ENCODE measurements at regions not wholly inside any gene's neighbourhood (a gene's known extent, or its start where the extent isn't known, plus 50 kb on each side); places are given as distances from the start of the nearest gene placed in this dataset.
"Not testable (repeated sequence)": the region's sequence is repeated elsewhere in the genome, so short reads cannot be mapped to it uniquely, and the experiment has no call there.

GRCh38 chr2:200199576-200200263 lies 106.8 kb upstream of the SPATS2L start:
- DNase-seq (ENCODE audit: low read depth): no peak
- no peaks in the 10 kb centered on the region for H3K4me1 ChIP-seq (ENCODE audit: control insufficient read depth, insufficient read depth, low read length)
- H3K9me3 ChIP-seq (ENCODE audit: control insufficient read depth, low read length): no peaks in the 10 kb centered on the region
- no peak overlapping the region for H3K4me3 ChIP-seq (ENCODE audit: low read length)
- H3K36me3 ChIP-seq (ENCODE audit: control insufficient read depth, insufficient read depth, low read length, severe bottlenecking): no peaks in the 10 kb centered on the region
- H3K27me3 ChIP-seq (replicated peaks; ENCODE audit: control insufficient read depth, insufficient read depth, low read length): peaks cover 4% of the 10 kb centered on the region
- H3K9ac ChIP-seq (ENCODE audit: low read length): no peak overlapping the region

GRCh38 chr2:200201839-200202238 lies 104.7 kb upstream of the SPATS2L start:
- H3K36me3 ChIP-seq (ENCODE audit: control insufficient read depth, insufficient read depth, low read length, severe bottlenecking); H3K27me3 ChIP-seq (replicated peaks; ENCODE audit: control insufficient read depth, insufficient read depth, low read length); H3K4me1 ChIP-seq (ENCODE audit: control insufficient read depth, insufficient read depth, low read length); H3K4me3 ChIP-seq (ENCODE audit: low read length); DNase-seq (ENCODE audit: low read depth); H3K9me3 ChIP-seq (ENCODE audit: control insufficient read depth, low read length); H3K9ac ChIP-seq (ENCODE audit: low read length): not testable (repeated sequence)

GRCh38 chr2:200203381-200203827 lies 103.1 kb upstream of the SPATS2L start:
- Histone ChIP-seq H3K9me3 (ENCODE audit: control insufficient read depth, low read length) (no peaks in the 10 kb centered on the region), H3K36me3 (ENCODE audit: control insufficient read depth, insufficient read depth, low read length, severe bottlenecking) (no peaks in the 10 kb centered on the region), H3K4me1 (ENCODE audit: control insufficient read depth, insufficient read depth, low read length) (no peaks in the 10 kb centered on the region), H3K4me3 (ENCODE audit: low read length) (no peak overlapping the region), H3K9ac (ENCODE audit: low read length) (no peak overlapping the region), H3K27me3 (replicated peaks; ENCODE audit: control insufficient read depth, insufficient read depth, low read length) (no peaks in the 10 kb centered on the region)
- no peak for DNase-seq (ENCODE audit: low read depth)

- no peaks in the 10 kb centered on the region for H3K9me3 ChIP-seq (ENCODE audit: control insufficient read depth, low read length)
- H3K4me3 ChIP-seq (ENCODE audit: low read length): no peak overlapping the region
- no peak for DNase-seq (ENCODE audit: low read depth)
- H3K9ac ChIP-seq (ENCODE audit: low read length): no peak overlapping the region
- H3K4me1 ChIP-seq (ENCODE audit: control insufficient read depth, insufficient read depth, low read length): no peaks in the 10 kb centered on the region
- no peaks in the 10 kb centered on the region for H3K36me3 ChIP-seq (ENCODE audit: control insufficient read depth, insufficient read depth, low read length, severe bottlenecking)
- no peaks in the 10 kb centered on the region for H3K27me3 ChIP-seq (replicated peaks; ENCODE audit: control insufficient read depth, insufficient read depth, low read length)
These were observed 98.5 kb upstream of the SPATS2L start for GRCh38 chr2:200208041-200208440.

GRCh38 chr2:200209030-200209429 lies 97.5 kb upstream of the SPATS2L start:
- Histone ChIP-seq H3K27me3 (replicated peaks; ENCODE audit: control insufficient read depth, insufficient read depth, low read length) (no peaks in the 10 kb centered on the region), H3K36me3 (ENCODE audit: control insufficient read depth, insufficient read depth, low read length, severe bottlenecking) (no peaks in the 10 kb centered on the region), H3K9ac (ENCODE audit: low read length) (no peak overlapping the region), H3K9me3 (ENCODE audit: control insufficient read depth, low read length) (no peaks in the 10 kb centered on the region), H3K4me1 (ENCODE audit: control insufficient read depth, insufficient read depth, low read length) (no peaks in the 10 kb centered on the region), H3K4me3 (ENCODE audit: low read length) (no peak overlapping the region)
- DNase-seq (ENCODE audit: low read depth): no peak

- DNase-seq (ENCODE audit: low read depth): no peak
- H3K4me3 ChIP-seq (ENCODE audit: low read length): no peak overlapping the region
- H3K4me1 ChIP-seq (ENCODE audit: control insufficient read depth, insufficient read depth, low read length): no peaks in the 10 kb centered on the region
These were observed 94.8 kb upstream of the SPATS2L start for GRCh38 chr2:200211643-200212042.

GRCh38 chr2:200212862-200213425 lies 93.5 kb upstream of the SPATS2L start:
- DNase-seq (ENCODE audit: low read depth): no peak
- H3K4me1 ChIP-seq (ENCODE audit: control insufficient read depth, insufficient read depth, low read length): no peaks in the 10 kb centered on the region

More at GRCh38 chr2:200211643-200212042, 94.8 kb upstream of the SPATS2L start:
- Histone ChIP-seq H3K9ac (ENCODE audit: low read length) (no peak overlapping the region), H3K27me3 (replicated peaks; ENCODE audit: control insufficient read depth, insufficient read depth, low read length) (no peaks in the 10 kb centered on the region), H3K36me3 (ENCODE audit: control insufficient read depth, insufficient read depth, low read length, severe bottlenecking) (no peaks in the 10 kb centered on the region), H3K9me3 (ENCODE audit: control insufficient read depth, low read length) (no peaks in the 10 kb centered on the region)

GRCh38 chr2:200216310-200216709 lies 90.2 kb upstream of the SPATS2L start:
- Histone ChIP-seq H3K27me3 (replicated peaks; ENCODE audit: control insufficient read depth, insufficient read depth, low read length) (no peaks in the 10 kb centered on the region), H3K4me3 (ENCODE audit: low read length) (no peak overlapping the region)
- no peak for DNase-seq (ENCODE audit: low read depth)

More at GRCh38 chr2:200212862-200213425, 93.5 kb upstream of the SPATS2L start:
- H3K4me3 ChIP-seq (ENCODE audit: low read length): no peak overlapping the region
- H3K9ac ChIP-seq (ENCODE audit: low read length): no peak overlapping the region
- no peaks in the 10 kb centered on the region for H3K36me3 ChIP-seq (ENCODE audit: control insufficient read depth, insufficient read depth, low read length, severe bottlenecking)
- no peaks in the 10 kb centered on the region for H3K27me3 ChIP-seq (replicated peaks; ENCODE audit: control insufficient read depth, insufficient read depth, low read length)
- no peaks in the 10 kb centered on the region for H3K9me3 ChIP-seq (ENCODE audit: control insufficient read depth, low read length)

GRCh38 chr2:200217320-200217719 lies 89.2 kb upstream of the SPATS2L start:
- Histone ChIP-seq H3K36me3 (ENCODE audit: control insufficient read depth, insufficient read depth, low read length, severe bottlenecking) (no peaks in the 10 kb centered on the region), H3K27me3 (replicated peaks; ENCODE audit: control insufficient read depth, insufficient read depth, low read length) (no peaks in the 10 kb centered on the region), H3K4me1 (ENCODE audit: control insufficient read depth, insufficient read depth, low read length) (peaks cover 5% of the 10 kb centered on the region), H3K9me3 (ENCODE audit: control insufficient read depth, low read length) (no peaks in the 10 kb centered on the region), H3K4me3 (ENCODE audit: low read length) (no peak overlapping the region), H3K9ac (ENCODE audit: low read length) (no peak overlapping the region)
- DNase-seq (ENCODE audit: low read depth): no peak

More at GRCh38 chr2:200216310-200216709, 90.2 kb upstream of the SPATS2L start:
- no peaks in the 10 kb centered on the region for H3K9me3 ChIP-seq (ENCODE audit: control insufficient read depth, low read length)
- no peaks in the 10 kb centered on the region for H3K36me3 ChIP-seq (ENCODE audit: control insufficient read depth, insufficient read depth, low read length, severe bottlenecking)
- peaks cover 5% of the 10 kb centered on the region for H3K4me1 ChIP-seq (ENCODE audit: control insufficient read depth, insufficient read depth, low read length)
- H3K9ac ChIP-seq (ENCODE audit: low read length): no peak overlapping the region

GRCh38 chr2:200218645-200219044 lies 87.8 kb upstream of the SPATS2L start:
- no peaks in the 10 kb centered on the region for H3K9me3 ChIP-seq (ENCODE audit: control insufficient read depth, low read length)

GRCh38 chr2:200219309-200220113 lies 87.0 kb upstream of the SPATS2L start:
- no peaks in the 10 kb centered on the region for H3K36me3 ChIP-seq (ENCODE audit: control insufficient read depth, insufficient read depth, low read length, severe bottlenecking)
- no peak overlapping the region for H3K4me3 ChIP-seq (ENCODE audit: low read length)
- H3K9ac ChIP-seq (ENCODE audit: low read length): no peak overlapping the region
- peaks cover 11% of the 10 kb centered on the region for H3K4me1 ChIP-seq (ENCODE audit: control insufficient read depth, insufficient read depth, low read length)
- no peak for DNase-seq (ENCODE audit: low read depth)
- H3K9me3 ChIP-seq (ENCODE audit: control insufficient read depth, low read length): no peaks in the 10 kb centered on the region
- no peaks in the 10 kb centered on the region for H3K27me3 ChIP-seq (replicated peaks; ENCODE audit: control insufficient read depth, insufficient read depth, low read length)

More at GRCh38 chr2:200218645-200219044, 87.8 kb upstream of the SPATS2L start:
- Histone ChIP-seq H3K27me3 (replicated peaks; ENCODE audit: control insufficient read depth, insufficient read depth, low read length) (no peaks in the 10 kb centered on the region), H3K4me1 (ENCODE audit: control insufficient read depth, insufficient read depth, low read length) (peaks cover 11% of the 10 kb centered on the region), H3K9ac (ENCODE audit: low read length) (no peak overlapping the region), H3K4me3 (ENCODE audit: low read length) (no peak overlapping the region), H3K36me3 (ENCODE audit: control insufficient read depth, insufficient read depth, low read length, severe bottlenecking) (no peaks in the 10 kb centered on the region)
- DNase-seq (ENCODE audit: low read depth): no peak
